Amniotic stem cell (primary cell): ENCODE measurements at regions not wholly inside any gene's neighbourhood (a gene's known extent, or its start where the extent isn't known, plus 50 kb on each side); places are given as distances from the start of the nearest gene placed in this dataset.
A peak's percentile ranks its signal among the peaks of the same experiment; 100 is the strongest.

ENCODE experiments used
- DNase-seq: peaks from one replicate; lab custom pipeline; 2025; lab: John Stamatoyannopoulos, UW

DNA sequence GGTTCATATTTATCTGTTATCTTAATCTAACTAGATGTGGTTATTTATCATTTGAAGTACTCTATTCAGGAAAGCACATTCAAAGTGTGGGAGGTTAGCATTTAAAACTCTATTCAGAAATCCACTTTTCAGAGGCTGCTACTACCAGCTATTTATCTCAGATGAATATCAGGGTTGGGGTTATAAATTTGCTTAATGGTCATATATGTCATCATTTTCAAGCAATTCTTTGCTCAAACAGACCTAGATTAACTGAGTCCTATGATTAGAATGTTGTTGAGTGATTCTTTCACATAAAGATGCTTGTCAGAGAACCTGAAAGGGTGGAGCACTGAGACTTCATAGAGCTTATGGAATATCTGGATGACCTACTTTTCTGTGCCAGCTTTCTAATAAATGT is 436.9 kb upstream of the TGFBR2 start:
- no peak for DNase-seq

DNA sequence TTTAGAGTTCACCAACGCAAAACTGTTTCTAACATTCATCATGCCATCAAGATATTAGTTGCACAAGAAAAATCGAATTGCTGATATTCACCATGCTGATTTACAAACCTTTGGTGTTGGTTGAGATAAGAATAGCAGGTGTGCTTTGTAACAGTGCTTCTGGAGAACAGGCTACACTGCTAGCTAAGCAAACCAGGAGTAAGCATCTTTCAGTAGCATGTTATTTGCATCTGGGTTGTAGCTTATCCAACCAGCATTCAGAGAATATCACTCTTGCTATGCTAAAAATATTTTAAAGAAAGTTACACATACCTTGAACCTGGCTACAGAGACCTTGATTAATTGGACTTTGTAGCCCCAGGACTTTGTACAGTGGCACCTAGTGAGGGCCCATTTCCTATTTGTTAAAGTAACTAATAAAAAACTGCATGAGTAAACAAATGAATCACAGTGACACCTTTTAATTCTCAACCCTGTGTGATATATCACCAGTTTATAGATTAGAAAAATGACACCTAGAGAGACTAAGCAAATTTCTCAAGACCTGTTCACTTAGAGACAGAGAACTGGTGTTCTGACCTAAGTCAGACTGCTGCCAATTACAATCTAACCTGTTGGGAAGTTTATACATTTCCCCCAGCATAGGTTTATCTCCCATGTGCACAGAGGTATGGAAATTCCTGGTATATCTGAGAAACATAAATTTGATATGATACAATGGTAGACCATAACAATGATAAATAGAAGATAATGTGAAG is 435.5 kb upstream of the TGFBR2 start:
- no peak for DNase-seq

DNA sequence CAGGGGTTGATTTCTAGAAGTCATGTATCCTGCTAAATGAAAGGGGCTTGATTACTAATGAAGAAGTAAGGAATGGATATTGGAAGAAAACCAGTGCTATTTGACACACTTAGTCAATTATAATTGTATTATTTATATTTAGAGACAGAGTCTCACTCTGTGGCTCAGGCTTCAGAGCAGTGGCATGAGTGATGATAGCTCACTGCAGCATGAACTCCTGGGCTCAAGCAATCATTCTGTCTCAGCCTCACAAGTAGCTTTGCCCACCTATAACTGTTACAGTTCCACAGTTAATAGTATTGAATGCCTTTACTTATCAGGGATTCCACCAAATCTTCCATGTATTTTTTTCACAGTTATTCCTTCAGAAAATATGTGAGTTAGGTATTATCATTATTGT is 432.0 kb upstream of the TGFBR2 start:
- no peak for DNase-seq

DNA sequence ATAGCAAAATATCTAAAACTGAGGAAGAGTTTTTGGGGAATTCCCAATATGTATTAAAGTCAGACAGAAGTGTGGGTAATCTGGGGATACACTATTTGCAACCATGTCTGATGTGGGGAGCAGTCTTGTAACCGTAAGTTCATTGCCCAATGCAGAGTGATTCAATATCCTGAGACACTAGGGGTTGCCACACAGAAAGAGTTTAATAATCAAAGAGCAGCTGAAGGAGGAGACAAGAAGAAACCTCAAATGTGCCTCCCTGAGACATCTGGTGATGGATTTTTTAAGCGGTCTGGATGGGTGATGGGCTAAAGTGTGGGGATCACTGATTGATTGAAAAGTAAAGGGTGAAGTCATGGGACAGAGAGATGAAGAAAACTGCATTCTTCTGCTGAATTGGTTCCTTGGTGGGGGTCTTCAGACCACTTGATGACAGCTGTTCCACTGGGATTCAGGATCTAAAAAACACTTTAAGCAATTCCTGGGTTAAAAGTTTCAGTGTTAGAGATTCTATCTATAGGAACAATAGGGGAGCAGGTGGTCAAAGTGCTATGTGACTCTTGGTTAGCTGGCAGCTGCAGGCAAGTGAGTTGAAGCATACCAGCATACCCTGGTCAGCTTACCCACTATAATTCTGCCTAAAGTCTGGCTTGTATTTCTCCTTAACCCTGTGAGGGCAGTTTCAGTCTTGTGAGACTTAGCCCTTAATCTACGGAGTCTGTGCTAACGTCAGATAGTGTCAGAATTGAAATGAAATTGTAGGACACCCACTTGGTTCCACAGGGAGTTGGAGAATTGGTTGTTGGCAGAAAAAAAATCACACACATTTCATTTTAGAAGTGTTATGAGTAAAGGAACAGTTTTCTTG is 425.9 kb upstream of the TGFBR2 start:
- no peak for DNase-seq

DNA sequence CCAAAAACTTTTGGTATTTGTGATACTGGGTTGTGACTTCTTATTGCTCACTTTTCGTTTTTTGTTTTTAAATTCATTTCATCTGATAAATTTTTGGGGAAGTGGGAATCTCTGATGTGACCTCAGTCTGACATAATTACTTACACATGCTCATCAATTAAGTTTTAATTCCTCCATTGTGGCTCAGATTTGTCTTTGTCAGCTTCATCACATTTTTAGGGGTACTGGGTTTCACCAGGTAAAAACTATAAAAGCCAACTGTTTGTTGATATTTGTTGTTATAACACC is 425.3 kb upstream of the TGFBR2 start:
- DNase-seq = no peak

DNA sequence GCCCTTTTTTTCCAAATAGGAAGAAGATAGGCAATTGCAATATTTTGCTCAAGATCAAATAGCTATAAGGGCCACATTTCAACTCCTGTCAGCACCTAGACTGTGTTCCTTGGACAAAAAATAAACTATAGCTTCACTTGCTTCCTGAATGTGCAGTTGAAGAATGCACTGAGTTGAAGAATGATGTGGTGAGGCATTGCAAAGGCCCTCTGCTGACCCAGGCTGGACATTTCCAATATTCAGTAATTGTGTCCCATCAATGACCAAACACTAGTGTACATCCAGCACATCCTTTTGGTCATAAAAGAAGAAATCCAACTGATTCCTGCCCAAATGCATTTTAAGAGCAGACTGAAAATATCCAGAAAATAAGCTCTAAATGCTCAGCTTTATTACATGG is 424.8 kb upstream of the TGFBR2 start:
- DNase-seq = no peak

DNA sequence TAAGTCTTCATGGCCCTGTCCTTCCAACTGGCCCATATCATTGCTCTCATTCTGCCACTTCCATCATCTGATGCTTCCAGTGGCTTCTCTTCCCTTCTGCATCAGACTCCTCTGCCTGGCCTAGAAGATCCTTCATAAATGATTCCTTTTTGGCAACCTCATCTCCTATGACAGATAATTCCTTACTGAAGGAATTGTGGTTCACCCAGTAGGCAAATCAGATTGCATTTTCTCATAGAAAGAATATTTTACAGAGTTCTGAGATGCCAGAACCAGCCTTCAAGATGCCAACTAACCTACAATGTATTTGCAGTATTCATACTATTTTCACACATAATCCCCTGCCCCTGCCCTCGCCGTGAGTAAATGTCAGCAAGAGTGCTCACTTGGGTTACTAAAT is 423.0 kb upstream of the TGFBR2 start:
- no peak for DNase-seq

DNA sequence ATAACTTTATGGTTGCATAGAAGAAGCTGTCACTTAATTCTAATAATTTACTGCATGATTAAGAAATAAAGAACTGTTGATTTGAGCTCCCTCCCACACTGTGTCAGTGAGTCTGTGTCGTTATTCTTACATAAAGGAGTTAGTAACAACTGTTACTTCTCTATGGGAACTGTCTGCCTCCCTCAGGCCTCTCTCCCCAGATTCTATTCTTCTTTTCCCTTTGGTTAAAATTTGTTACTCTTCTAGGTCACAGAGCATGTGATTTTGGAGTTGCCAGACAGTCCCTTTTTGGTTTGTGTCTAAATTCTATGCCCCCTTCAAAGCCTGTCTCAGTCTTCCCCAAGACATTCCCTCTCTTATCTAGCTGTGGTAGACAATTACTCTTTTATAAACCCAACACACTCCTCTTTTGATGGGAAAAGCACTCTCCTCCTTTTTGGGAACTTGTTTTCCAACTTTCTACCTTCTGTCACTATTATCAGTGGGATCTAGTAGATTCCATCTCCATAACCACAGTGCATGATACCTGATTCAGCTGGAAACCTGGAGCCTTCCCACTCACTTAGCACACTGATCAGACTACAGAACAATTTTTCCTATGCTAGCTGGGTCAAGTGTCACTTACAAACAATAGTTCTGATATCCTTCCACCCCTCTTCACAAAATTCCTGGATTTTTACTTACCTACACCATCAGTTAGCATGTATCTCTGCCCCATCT is 422.1 kb upstream of the TGFBR2 start:
- no peak for DNase-seq

DNA sequence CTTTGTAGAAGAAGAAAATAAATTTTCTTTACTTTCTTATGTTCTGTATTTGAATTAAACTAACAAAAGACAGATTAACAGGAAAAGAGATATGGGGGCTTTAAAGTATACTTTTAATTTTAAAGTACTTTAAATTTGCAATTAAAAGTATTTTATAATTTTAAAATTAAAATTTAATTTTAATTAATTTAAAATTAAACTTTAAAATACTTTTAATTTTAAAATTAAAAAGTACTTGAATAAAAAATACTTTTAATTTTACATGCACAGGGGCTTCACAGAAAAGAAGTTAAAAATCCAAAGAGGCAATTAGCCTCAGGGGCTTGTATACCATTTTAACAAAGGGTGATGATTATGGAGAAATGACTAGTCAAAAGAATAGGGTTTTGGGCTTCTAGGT is 420.5 kb upstream of the TGFBR2 start:
- no peak for DNase-seq

DNA sequence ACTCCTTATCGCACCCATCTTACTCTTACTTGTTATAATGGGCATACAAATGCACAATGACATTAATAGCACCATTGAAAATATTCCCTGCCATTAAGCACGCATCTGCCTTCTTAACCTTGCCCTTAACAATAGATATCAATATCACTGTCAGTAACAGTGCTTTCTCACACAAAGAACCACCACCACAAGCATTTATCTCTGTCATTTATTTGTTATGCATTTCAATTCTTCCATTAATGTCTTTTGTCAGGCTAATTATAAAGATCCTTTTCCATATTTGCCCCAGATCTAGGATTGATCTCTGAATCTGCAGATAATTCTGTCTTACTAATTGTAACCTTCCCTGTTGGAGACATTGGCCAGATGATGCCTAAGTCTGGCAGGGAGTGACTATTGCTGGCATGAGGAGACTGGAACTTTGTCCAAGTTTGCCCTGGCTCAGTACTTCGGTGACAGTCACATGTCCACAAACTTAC is 419.6 kb upstream of the TGFBR2 start:
- no peak for DNase-seq

DNA sequence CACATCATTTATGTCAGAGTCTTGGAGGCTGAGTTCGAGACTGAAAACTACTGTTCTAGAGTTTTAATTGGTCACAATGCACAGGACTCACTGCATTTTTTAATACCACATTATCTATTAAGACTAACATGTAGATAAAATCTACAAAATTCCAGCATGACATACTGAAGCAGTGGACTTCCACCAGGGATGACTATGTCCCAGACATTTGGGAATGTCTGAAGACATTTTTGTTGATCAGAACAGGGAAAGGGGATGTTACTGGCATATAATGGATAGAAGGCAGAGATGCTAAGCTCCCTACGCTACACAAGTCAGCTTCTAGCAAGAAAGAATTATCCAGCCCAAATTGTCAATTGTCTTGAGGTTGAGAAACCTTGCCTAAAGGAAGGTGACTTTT is 419.0 kb upstream of the TGFBR2 start:
- DNase-seq = no peak

DNA sequence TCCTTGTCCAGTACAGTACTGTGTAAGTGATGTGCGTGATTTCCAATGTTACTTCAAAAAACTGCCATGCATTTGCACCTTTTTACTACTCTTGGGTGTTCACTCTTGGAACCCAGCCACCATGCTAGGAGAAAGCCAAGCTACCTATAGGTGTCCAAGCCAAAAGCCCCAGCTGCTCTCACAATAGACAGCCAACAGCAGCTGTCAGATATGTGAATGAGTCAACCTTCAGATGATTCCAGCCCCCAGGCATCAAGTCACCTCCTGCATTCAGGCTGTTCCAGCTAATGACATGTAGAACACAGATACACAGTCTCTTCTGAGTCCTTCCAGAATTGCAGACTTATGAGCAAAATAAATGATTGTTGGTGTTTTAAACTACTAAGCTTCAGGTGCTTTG is 417.7 kb upstream of the TGFBR2 start:
- no peak for DNase-seq

DNA sequence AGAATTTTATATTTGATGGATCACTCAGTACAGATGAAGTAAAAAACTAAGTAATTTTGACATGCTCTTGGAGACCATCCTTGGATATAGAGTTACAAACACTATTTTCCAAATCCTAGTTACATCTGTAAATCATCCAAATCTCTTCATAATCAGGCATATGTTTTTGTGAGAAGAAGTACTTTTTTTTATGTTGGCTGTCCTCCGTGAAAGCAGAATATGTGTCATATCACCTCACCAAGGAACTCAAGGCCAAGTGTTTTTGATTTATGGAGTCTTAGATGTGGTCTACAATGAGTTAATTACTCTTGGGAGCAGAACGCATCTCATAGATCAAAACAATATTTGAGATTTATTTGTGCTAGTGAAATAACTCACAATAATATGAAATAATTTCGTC is 416.5 kb upstream of the TGFBR2 start:
- DNase-seq = no peak

DNA sequence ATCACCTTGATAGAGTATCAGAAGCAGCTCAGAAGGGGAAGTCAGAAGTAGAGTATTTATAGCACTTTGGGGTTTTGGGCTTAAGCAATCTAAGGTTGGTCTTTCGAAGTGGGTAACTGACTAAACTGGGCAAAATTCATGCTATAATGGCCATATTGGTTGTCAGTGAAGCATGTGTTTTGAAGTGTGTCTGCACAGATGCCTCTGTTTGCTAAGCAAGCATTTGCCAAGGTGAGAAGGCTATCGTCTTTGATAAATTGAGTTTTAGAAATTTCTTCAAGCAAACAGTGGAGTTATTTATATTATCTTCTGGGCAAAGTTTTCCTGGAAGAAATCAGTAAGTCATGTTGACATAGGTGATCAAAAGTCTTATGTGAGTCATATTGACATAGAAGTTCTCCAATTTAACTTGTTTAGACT is 412.8 kb upstream of the TGFBR2 start:
- DNase-seq = no peak

DNA sequence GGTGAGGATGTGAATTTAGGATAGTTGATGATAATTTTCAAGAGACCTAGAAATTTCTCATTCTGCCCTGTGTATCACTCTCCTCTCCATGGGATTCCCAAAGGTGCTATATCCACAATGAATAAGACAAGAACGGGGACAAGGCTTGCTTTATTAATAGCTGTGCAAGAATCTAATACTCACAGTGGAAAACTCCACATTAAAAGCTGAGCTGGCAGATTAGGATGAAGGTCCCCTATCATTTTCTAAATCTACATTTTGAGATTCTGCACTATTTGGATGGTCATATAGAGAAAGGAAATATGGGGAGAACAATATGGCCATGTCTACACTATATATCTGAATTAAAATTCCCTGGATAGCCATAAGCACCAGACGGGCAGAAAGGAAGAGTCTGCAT is 411.0 kb upstream of the TGFBR2 start:
- DNase-seq = no peak

DNA sequence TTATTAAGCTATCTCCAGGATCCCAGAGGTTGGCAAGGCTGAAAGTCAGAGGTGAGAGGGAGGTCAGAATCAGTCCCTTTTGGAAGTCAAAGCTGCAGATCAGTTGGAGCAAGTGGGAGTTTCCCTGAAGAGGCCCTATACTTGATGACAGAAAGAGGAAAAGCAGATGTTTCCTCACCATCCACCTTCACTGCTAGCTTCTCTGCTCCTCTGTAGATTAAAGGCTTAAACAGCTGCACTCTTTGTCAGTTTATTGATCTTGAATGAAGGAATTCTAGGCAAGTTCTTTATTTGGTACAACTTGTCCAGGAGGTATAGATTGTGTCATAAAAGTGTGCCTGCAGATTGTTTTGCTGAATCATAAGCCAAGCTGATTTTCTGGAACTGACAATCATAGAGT is 408.2 kb upstream of the TGFBR2 start:
- DNase-seq = no peak

DNA sequence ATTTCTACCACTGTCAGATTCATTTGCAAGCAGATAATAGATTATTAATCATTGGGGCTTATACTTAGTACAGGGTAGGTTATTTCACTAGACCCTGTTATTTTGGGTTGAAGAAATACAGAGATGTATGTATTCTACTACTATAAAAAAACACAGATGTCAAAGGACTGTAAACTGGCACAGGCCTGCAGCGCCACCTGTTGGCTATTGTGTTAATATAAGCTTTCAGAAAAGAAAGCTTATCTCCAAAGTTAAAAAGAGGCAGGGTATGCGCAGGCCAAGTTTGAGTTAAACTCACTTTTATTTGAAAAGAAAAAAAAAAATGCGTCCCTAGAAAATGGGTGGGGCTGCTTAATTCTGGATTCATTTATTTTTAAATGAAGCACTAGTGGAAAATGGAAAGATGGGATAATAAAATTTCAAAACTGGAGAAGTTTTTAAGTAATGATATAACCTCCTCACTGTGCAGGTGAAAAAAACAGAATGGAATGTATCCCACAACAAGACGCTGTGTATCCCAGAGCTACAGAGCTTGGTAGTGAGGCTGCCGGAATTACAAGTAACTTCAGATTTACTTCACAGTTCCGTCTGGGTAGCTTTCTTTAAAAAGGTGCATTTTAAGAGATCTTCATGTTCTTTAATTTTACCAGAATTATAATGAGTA is 407.2 kb upstream of the TGFBR2 start:
- peak; percentile 15 for DNase-seq

DNA sequence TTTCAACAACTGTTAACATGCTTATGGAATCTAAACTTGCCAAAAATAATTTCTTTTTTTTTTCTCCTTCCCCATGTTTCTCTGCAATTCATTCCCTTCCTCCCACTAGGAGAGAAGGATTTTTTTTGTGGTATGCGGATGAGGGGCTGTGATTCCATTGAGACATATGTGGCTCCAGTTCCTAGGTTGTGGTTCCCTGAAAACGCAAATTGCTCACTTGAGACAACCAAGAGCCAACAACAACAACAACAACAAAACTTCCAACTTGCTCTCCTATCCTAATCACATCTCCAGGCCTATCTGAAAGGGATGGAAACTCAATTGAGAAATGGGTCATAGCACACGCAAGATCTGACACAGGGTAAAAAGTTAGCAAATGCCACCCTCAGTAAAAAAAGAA is 406.5 kb upstream of the TGFBR2 start:
- no peak for DNase-seq

DNA sequence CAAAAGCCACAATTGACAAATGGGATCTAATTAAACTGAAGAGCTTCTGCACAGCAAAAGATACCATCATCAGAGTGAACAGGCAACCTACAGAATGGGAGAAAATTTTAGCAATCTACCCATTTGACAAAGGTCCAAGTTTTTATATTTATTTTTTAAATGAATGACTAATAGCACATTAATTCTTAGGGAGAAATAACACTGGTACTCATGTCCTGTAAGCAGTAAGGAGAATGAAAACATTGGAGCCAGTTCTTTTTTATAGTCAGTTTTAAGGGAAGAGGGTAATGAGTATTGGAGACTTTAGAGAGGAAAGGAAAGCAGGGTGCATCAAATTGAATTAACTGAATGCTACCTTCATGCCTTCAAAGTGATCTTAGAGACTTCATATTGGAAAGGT is 404.7 kb upstream of the TGFBR2 start:
- DNase-seq = no peak

DNA sequence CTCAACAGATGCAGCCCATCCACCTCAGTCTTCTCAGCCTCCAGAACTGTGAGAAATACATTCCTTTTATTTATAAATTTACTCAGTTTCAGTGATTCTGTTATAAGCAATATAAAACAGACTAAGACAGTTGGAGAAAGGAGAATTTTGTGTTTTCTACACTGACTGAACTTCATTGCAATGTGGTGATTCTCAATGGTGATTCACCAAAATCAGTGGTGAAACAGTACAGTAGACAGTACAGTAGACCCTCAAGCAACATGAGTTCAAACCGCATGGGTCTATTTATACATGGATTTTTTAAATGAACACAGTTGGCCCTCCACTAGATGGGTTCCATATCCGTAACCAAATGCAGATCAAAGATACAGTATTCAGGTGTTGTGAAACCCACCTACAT is 403.1 kb upstream of the TGFBR2 start:
- no peak for DNase-seq

DNA sequence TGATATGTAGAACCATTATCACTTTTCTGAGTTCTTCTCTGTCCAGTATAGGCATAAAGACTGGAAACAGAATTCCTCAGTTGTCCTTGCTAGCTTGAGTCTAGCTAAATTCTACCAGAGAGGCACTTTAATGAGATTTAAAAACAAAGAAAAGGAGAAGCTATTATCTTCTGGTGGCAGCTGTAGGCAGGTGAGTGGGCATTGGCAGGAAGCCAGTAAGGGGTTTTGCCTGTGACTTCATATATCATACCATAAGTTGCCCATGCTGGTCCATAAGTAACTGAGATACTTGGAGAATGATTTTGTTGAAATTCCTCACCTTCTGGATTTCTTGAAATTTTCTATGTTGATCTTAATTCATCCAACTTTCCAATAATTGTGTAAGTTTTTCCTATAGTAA is 402.3 kb upstream of the TGFBR2 start:
- DNase-seq = no peak

DNA sequence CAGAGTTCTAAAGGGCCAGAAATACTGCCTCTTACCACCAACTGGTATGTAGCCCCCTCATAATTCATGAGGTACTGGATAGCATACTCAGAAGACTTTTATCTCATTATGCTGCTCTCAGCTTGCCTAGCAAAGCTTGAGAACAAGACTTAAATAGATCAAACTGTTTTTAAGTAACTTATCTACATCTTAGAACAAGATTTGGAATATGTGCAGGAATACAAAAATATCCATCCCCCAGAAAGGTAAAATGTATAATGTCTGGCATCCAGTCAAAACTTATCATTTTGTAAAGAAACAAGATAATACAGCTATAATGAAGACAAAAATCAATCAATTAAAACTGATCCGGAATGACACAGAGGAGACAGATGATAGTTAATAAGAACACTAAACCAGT is 400.4 kb upstream of the TGFBR2 start:
- no peak for DNase-seq
